HG03457 (cell line): ENCODE measurements at regions not wholly inside any gene's neighbourhood (a gene's known extent, or its start where the extent isn't known, plus 50 kb on each side); places are given as distances from the start of the nearest gene placed in this dataset.

Experiments
- ATAC-seq: cut with Tn5 transposase; IDR thresholded peaks from one replicate; pipeline ENCODE4 v1.9.1; 2021; ENCODE audit warnings: moderate number of reproducible peaks; ENCODE audit not compliant: unreplicated experiment

- no peak for ATAC-seq
These were observed 1598.8 kb upstream of the MIR17HG start for GRCh38 chr13:89748716-89749115.

GRCh38 chr13:89749888-89750287 lies 1597.6 kb upstream of the MIR17HG start:
- ATAC-seq: no peak

DNA sequence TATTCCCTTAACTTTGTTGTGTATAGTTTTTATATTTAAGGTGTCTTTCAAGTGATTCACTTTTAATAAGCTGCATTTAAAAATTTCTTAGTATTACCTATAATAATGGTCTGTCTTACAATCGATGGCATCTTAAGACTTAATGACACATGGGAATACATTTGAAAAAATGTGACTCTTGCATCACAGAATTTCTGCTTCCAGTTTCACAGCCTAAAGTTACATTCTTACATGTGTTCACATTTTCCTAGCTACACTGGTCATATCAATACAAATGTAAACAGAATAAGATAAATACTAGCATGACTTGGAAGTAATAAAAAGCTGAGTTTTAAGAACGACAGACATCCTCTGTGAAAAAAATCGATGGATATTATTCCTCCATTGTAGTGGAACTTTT lies 1597.1 kb upstream of the MIR17HG start:
- ATAC-seq: no peak

DNA sequence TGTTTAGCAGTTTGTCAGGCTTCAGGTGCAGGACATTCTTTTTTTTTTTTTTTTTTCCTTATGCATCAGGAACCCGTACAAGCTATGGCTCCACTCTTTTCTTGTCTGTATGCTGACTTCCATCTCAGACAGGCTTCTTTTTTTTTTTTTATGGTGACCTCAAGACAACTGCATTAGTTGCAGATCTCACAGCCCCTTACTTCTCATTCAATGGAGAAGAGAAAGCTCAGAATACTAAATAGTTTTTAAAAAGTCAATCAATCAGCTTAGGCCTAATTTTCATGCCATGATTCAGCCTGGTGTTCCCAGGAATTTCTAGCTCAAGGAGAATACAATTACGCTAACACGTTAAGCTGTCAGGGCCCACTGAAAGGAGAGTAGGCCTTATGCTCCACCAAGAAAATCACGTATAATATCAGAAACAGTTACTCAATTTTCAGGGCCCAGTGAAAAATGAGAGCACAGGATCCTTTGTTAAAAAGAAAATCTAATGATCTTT lies 1596.0 kb upstream of the MIR17HG start:
- no peak for ATAC-seq

- no peak for ATAC-seq
These were observed 1595.1 kb upstream of the MIR17HG start for GRCh38 chr13:89752394-89752793.

GRCh38 chr13:89755729-89756492 lies 1591.6 kb upstream of the MIR17HG start:
- ATAC-seq: no peak

DNA sequence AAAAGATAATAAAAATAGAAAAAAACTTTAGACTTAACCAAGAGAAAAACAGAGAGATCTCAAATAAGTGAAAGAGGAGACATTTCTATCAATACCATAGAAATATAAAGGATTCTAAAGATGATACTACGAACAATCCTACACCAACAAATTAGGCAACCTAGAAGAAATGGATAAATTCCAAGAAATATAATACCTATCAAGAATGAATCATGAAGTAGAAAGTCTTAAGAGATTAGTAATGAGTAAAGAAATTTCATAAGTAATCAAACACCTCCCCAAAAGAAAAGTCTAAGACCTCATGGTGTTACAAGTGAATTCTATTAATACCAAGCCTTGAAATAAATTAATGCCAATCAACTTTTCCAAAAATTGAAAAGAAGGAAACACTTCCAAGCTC lies 1584.5 kb upstream of the MIR17HG start:
- ATAC-seq: no peak

DNA sequence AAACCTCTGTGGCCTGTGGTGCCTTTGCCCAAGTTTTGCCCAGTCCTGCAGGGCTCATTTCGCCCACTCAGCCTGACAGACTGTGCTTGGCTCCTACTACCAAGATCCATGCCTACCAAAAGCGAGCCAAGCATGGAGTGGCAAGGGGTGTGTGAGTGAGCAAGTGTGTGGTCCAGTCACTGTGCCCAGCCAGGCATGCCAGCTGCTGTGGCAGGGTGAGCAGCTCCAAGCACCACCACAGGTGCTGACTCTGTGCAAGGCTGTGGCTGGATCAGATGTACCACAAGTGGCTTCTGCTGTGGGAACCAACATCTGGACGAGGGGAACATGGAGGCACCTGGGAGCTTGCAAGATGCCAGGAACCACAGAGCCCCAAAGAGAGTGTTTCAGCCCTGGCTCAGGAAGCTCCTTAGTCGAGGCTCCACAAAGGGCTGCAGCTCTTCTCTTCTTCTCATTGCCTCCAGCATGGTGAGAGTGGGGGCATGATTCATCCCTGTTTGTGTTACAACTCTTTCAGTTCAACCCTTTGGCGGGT lies 1564.2 kb upstream of the MIR17HG start:
- ATAC-seq: no peak

DNA sequence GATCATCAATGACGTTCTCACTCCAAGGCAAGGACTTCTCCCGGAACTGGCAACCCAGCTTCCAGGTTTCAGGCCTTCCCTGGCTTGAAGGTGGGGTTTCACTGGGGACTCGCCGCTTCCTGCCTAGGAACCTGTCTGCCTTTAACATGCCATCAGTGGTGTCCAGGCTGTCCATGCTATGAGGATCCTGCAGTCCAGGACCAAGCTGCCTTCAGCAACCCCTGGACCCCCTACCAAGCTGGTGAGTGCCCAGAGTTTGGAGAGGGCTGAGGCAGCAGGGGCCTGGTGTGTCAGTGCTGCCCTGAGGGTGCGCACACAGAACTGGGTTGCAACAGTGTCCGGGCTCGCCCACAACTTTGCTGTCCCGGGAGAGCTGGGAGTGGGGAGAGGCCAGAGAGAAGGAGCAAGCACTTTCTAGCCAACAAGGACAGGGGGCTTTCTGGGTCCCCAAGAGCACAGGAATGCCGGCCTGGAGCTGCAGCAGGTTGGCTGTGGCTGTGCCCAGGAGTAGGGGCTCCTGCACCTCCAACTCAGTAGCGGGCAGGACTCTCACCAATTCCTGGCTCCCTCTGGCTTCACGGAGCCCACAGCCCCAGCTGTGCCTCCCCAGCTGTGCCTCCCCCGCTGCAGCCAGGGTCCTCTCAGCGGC lies 1563.2 kb upstream of the MIR17HG start:
- ATAC-seq: no peak

- ATAC-seq: no peak
These were observed 1561.0 kb upstream of the MIR17HG start for GRCh38 chr13:89786531-89786930.

GRCh38 chr13:89790696-89791095 lies 1556.8 kb upstream of the MIR17HG start:
- ATAC-seq: no peak

DNA sequence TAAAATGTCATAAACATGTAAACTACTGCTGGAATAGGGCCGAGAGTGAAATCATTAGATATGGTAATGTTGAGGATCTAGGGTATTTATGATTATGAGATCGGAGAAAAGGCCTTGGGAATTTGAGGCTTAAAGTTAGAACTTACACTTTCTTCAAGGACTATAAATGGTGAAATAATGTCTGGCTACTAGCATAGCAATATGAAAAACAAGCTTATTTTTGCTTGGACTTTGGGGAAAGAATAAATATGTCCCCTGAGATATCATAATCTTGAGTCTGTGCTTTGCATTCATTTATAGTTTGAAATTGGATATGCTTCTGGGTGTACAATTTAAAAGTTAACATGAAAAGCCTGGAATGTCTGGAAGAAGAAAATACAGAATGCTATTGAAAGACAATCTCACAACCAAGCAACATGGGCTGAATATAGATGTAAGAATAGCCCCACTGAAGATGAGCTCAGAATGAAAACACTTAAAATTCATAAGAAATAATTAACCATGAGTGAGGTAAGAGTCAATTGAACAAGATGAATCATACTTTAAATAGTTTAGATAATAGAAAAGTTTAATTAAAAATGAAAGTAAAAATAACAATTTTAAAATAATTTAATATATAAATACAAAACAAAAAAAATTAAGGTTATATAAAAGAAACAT lies 1555.4 kb upstream of the MIR17HG start:
- ATAC-seq: no peak

DNA sequence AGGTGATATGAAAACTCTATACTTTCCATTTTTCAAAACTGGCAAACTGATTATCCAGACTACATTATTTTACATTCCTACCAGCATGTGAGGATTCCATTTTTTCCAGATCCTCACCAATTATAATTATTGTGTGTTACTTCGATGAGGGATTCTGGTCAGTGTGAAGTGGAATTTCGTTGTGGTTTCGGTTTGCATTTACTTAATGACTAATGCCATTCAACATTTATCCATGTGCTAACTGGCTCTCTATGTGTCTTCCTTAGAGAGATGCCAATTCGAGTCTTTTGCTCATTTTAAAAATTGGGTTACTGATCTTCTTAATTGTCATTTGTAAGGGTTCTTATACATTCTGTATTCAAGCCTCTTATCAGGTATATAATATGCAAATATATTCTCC lies 1551.3 kb upstream of the MIR17HG start:
- no peak for ATAC-seq

- no peak for ATAC-seq
These were observed 1543.6 kb upstream of the MIR17HG start for GRCh38 chr13:89803839-89804238.

GRCh38 chr13:89806594-89806993 lies 1540.9 kb upstream of the MIR17HG start:
- ATAC-seq: no peak

GRCh38 chr13:89812856-89813255 lies 1534.6 kb upstream of the MIR17HG start:
- ATAC-seq: no peak

- no peak for ATAC-seq
These were observed 1531.1 kb upstream of the MIR17HG start for GRCh38 chr13:89816404-89816803.

DNA sequence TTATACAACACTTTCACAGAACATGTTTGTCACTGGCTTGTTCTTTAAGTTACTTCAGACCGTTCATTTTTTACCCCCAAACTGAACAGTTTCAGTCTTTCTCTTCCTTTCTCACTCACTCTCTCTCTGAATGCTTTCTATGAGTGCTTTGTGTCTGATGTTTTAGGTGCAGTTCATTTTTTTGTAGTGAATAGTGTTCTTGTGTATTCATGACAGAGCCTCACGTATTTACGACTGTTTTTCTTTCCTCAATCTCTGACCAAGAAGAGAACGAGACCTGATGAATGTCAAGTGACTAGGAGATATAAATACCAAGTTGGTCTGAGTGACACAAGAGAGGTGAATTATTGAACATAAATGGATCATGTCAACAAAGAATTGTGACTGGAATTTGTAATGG lies 1525.0 kb upstream of the MIR17HG start:
- no peak for ATAC-seq

DNA sequence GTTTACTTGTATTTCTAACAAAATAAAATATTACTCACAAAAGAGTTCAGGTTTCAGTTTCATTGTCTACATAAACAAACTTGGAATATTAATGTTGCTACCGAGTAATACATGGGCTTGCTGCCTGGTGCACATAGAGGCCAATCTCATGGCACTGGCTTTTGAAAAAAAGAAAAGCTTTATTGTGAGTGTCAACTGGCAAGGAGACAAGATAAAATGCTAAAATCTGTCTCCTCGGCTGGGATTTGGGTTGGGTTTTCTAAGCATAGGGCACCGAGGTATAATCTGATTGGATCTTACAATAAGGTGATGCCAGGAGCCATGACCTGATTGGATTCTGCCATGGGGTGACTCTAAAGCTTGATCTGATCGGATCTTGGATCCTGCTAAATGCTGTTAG lies 1519.9 kb upstream of the MIR17HG start:
- no peak for ATAC-seq

- no peak for ATAC-seq
These were observed 1519.0 kb upstream of the MIR17HG start for GRCh38 chr13:89828506-89828905.

GRCh38 chr13:89831157-89831556 lies 1516.3 kb upstream of the MIR17HG start:
- ATAC-seq: no peak

DNA sequence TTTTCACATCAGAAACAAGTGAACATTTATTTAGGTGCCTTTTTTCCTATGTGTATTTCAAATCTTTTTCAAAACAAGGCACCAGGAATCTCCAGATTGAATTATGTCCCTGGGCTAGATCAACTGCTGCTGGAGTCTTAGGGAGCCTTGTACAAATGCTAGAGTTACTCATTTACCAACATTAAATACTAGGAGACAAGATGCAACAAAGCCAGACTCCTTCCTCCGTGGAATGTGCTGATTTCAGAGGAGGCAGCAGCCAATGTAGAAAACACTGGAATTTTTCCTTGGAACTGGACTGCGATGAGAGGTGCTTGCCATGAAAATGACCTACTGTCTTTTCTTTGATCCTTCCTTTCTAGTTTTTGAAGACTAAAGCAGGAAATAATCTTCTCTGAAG lies 1514.7 kb upstream of the MIR17HG start:
- ATAC-seq: no peak
